Hematopoietic multipotent progenitor cell (in vitro differentiated cells): ENCODE measurements at regions not wholly inside any gene's neighbourhood (a gene's known extent, or its start where the extent isn't known, plus 50 kb on each side); places are given as distances from the start of the nearest gene placed in this dataset.
"Not testable (repeated sequence)": the region's sequence is repeated elsewhere in the genome, so short reads cannot be mapped to it uniquely, and the experiment has no call there.

Experiments
- DNase-seq, 3 donors: peaks; one replicate each; pipeline ENCODE4 v3.0.0-alpha.2; 2011 to 2015; ENCODE audit warnings: low read depth in 2 of 3, low spot score in 2 of 3

- DNase-seq: no peak
Measured at GRCh38 chr16:52740766-52741165, 193.8 kb upstream of the TOX3 start.

GRCh38 chr16:52740333-52740732 lies 193.4 kb upstream of the TOX3 start:
- DNase-seq: no peak

DNA sequence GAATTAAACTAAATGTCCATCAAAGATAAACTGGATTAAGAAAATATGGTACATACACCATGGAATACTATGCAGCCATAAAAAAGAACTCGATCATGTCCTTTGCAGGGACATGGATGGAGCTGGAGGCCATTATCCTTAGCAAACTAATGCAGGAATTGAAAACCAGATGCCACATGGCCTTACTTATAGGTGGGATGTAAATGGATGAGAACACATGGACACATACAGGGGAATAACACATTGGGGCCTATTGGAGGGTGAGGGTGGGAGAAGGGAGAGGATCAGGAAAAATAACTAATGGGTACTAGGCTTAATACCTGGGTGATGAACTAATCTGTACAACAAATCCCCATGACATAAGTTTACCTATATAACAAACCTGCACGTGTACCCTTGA lies 192.0 kb upstream of the TOX3 start:
- DNase-seq: not testable (repeated sequence)

DNA sequence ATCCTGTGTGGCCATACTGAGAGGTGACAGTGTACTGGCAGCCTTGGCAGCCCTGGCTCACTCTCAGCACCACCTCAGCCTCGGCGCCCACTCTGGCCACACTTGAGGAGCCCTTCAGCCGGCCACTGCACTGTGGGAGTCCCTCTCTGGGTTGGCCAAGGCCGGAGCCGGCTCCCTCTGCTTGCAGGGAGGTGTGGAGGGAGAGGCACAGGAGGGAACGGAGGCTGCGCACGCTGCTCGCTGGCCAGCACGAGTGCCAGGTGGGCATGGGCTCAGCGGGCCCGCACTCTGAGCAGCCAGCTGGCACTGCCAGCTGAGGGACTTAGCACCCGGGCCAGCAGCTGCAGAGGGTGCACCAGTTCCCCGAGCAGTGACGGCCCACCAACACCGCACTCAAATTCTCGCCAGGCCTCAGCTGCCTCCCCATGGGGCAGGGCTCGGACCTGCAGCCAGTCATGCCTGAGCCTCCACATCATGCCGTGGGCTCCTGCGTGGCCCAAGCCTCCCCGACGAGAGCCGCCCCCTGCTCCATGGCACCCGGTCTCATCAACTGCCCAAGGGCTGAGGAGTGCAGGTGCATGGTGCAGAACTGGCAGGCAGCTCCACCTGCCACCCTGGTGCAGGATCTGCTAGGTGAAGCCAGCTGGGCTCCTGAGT lies 184.4 kb upstream of the TOX3 start:
- DNase-seq: no peak

GRCh38 chr16:52729731-52730130 lies 182.8 kb upstream of the TOX3 start:
- no peak for DNase-seq

DNA sequence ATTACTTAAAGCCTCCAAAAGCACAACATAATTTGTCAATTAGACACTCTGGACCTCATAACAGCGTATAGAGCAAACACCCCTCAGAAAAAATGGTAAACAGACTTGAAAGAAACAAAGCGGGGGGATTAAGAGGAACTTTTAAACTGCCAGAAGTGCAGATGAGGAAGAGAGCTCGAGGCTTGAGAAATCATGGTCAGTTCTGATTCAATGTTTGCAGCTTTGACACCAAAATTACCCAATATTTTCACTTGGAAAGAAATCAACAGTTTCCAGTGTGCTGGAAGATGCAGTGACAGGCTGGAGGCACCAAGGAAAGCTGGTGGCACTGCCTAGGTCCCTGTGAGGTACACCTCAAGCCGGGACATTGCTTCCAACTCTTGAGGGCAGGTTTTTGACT lies 180.9 kb upstream of the TOX3 start:
- DNase-seq: no peak

DNA sequence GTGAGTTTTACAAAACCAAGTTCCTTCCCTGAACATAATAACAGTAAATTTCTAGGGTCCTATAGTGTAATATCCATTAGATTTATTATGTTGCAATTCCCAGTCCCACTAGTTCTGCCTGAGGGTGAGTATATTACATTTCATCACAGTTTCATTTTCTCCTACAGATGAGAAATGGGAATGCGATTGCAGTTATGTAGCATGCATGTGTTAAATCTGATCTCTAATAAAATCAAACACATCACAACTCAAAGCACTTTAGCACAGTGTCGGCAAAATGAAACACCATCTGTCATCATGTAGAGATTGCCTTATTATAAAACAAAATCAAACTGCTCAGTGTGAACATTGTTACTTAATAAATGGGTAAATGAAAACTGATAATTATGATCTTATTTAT lies 180.5 kb upstream of the TOX3 start:
- no peak for DNase-seq

- DNase-seq: no peak
Measured at GRCh38 chr16:52725461-52725860, 178.5 kb upstream of the TOX3 start.

- DNase-seq: no peak
Measured at GRCh38 chr16:52725043-52725442, 178.1 kb upstream of the TOX3 start.

GRCh38 chr16:52721331-52721730 lies 174.4 kb upstream of the TOX3 start:
- DNase-seq: no peak

DNA sequence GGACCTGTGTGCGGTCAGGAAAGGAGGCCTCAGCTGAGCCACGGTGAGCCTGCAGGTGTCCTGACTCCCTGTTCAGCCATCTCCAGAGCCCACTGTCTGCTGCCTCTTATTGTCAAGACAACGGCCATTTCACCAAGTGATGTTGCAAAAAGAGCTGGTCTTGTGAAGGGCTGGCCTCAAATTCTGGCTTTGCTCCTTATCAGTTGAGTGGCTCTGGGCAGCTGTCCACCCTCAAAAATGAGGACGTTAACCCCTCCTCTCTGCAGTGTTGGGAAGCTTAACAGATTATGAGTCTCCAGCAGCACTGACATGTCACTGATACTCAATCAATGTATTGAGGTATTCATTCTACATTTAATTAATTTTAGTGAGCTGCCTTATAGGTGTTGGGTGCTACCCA lies 171.1 kb upstream of the TOX3 start:
- no peak for DNase-seq

DNA sequence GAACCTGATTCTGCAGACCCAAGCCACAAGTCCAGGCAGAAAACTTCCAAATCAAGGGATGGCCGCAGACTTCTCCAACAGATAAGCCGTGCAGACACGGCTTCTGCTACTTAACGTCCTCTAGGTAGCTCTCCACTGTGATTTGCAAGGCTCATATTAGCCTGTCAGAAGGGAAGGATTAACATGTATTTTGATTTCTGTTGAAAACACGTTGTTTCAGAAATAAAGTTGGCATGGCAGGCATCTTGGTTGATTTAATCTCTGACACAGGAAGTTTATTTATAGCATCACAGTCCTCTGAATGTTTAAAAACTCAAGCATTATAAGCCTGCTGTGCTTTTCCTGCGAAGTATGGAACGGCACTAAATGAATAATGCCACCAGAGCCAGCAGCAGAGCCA lies 166.8 kb upstream of the TOX3 start:
- DNase-seq: no peak

GRCh38 chr16:52709306-52709705 lies 162.4 kb upstream of the TOX3 start:
- DNase-seq: no peak

- DNase-seq: no peak
Measured at GRCh38 chr16:52708476-52708875, 161.5 kb upstream of the TOX3 start.

DNA sequence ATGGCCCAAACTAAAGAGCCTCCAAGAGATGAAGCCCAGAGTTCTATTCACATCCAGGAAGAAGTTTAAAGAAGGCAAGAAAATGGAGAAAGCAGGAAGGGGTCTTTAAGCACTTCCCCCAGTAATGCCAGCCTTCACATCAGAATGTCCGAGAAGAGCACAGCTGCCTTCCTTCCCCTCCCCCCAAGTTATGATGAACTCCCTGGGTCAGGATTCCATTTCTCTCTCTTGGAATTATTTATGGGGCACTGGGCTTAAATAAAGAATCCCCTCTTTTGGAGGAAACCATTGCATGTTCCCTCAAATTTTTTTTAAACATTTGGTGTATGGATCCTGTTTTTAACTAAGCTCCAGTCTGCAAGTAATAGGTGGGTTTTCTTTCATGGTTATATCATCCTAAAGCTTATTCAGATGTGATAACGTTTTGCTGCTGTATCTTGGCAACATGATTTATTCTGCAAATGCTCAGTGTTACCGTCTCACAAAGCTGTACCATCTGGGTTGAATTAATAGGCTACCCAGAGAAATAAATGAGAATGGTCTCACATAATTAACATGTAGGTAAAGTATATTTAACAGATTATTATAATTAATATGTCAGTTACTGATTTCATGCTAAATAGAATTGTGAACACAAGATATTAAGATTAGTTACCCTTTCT lies 160.9 kb upstream of the TOX3 start:
- no peak for DNase-seq

GRCh38 chr16:52705122-52705521 lies 158.2 kb upstream of the TOX3 start:
- no peak for DNase-seq

DNA sequence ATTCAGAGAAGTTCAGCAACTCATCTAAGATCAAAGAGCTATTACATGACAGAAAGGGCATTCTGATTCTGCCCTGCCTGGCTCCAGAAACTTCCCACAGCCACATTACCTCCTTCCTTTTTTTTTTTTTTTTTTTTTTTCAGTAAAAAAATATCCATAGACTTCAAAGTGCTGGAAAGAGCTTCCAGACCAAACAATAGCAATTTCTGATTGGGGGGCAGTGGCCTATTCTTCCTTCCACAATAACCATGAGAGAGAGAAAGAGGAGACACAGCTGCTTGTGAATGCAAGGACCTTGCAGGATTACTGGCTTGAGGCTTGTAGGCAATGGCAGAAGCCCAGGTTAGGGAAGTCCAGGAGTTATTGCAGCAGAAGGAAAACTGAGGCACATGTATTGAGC lies 151.0 kb upstream of the TOX3 start:
- no peak for DNase-seq

DNA sequence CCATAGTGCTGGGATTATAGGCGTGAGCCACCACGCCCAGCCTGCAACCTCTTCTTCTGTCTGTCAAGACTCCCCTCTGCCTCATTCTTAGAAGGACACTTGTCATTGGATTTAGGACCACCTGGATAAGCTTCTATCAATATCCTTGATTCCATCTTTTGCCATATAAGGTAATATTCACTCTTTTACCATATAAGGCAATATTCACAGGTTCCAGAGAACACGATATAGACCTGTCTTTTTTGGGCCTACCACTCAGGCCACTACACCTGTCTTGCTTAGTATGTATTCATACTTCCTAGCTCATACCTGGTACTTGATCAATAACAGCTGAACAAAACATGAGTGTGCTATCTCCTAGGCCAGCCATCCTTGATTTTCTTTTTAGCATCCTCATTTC lies 149.2 kb upstream of the TOX3 start:
- DNase-seq: no peak

DNA sequence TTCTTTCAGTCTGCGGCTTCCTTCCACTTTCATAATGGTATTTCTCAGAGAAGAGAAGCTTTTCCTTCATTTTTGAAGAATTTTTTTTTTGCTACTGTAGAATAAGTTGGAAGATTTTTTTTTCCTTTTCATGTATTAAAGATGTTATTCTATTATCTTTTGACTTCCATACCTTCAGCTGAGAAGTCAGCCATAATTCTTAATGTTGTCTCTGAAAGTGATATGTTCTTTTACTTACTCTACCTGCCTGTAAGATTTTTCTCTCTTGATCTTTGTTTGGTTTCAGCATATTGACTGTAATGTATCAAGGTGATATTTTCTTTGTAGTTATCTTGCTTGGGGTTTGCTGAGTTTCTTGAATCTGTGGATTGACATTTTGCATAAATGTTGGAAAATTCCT lies 143.5 kb upstream of the TOX3 start:
- DNase-seq: no peak

GRCh38 chr16:52680993-52681392 lies 134.1 kb upstream of the TOX3 start:
- no peak for DNase-seq

DNA sequence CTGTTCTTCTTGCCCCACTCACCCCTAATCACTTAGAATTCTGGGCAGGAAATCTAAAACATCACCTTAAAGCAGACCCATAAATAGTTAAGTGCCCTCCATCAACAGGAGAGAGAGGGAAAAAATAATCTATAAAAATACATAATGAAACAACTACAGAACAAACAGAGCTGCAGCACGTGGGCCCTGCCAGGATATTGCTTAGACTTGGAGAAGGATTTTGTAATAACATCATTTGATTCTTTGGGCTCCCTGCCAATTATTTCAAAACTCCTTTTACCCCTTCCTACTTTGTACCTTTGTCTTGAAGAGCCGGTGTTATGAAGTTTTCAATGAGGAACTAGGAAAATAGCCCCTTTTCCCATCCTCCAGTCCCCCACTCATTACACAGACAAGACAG lies 130.6 kb upstream of the TOX3 start:
- no peak for DNase-seq

DNA sequence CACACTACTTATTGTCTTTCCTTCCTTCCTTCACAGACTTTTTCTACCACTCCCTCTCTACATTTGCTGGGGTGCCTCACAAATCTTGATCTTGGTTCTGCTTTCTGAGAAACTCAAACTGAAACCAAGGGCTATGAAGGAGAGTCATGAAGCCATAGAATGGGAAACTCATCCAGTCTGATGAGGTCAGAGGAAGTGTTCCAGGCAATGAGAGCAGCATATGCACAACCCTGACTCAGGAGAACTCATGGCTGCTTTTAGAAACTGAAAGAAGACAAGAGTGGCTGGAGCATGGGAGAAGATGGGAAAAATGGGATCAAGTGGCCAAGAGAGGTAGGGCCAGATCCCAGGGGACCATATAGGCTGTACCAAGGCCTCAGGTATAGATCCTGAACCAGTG lies 130.0 kb upstream of the TOX3 start:
- no peak for DNase-seq

GRCh38 chr16:52671590-52671989 lies 124.6 kb upstream of the TOX3 start:
- no peak for DNase-seq
